GM21619 (cell line): ENCODE measurements at regions not wholly inside any gene's neighbourhood (a gene's known extent, or its start where the extent isn't known, plus 50 kb on each side); places are given as distances from the start of the nearest gene placed in this dataset.

Source experiments
- ATAC-seq: cut with Tn5 transposase; IDR thresholded peaks from one replicate; pipeline ENCODE4 v1.9.1; 2021; ENCODE audit not compliant: unreplicated experiment

DNA sequence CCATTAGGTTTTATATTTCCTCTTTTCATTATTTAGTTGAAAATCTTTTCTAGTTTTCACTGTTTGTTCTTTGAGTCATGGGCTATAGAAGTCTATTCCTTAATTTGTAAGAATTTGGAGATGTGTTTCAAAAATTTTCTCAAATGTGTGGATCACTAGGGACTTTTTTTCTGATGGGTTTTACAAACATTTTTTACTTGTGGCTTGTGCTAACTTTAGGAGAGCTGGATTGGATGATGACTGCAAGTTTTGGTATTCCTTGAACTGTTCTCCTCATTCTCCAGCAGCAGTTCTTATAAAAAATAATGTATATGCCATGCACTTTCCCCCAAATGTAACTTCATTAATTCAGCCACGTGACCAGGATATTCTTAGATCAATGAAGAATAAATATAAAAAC, 94.7 kb upstream of the CWC22 start:
- no peak for ATAC-seq

DNA sequence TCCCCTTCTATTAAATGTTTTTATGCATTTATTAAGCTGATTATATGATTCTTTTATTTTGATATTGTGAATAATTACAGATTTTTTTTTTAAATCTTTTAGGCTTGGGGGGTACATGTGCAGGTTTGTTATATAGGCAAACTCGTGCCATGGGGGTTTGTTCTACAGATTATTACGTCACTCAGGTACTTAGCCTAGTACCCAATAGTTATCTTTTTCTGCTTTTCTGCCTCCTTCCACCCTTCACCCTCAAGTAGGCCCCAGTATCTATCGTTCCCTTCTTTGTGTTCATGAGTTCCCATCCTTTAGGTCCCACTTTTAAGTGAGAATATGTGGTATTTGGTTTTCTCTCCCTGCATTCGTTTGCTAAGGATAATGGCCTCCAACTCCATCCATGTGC, 92.2 kb upstream of the CWC22 start:
- ATAC-seq, result no peak

DNA sequence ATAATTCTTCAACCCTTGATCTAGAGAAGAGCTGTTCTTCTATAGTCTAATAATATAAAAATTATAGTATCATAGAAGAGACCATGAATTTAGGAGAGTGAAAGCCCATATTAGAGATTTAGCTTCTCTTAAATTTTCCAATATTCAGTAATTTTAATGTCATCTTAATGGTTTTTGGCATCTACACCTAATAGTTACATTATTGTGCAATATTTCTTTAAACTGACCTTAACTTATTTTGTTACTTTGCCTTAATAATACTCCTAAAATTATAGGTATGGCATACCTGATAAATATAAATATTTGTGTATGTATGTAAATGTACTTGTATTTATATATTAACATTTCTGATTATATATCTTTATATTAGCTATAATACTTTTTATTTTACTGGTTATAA, 78.0 kb upstream of the CWC22 start:
- ATAC-seq, result no peak

DNA sequence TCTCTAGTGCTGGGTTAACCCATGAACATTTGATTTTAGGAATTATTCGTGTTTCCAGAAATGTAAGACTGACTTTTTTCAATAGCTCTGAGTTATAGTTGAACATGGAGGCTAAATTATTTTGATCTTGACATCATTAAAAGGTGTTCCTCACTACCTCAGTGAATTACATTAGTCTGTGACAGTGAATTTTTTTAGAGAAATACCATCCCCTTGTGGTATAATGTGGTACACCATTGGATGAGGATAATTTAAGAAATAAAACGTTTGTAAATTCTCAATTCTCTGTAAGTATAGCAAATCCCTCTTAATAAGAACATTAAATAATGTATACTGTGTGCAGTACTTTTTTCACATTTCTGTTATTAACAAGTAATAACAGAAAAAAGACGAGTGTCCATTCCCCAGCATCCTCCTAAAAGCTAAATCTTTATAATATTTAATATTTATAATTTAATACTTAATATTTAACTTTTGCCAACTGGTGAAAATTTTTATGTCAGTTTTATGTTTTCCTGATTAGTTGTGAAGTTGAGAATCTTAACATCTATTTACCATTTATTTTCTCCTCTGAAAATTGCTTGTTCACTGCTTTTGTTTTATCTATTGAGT, 70.3 kb upstream of the CWC22 start:
- ATAC-seq, result no peak

DNA sequence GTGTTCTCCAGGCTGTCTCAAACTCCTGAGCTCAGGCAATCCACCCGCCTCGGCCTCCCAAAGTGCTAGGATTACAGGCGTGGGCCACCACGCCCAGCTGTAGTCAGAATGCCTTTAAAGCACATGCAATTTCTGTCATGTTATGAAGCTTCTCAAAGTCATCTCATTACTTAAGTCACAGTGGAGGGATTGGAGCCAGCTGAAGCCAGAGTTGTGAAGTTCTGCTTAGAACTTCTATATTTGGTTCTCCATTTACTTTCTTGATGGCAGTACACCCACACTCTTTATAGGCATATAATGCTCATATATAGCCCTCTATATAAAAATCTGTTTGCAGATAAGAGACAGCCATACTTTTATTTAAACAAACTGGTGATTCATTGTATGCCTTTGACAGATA, 68.8 kb upstream of the CWC22 start:
- ATAC-seq, result no peak

DNA sequence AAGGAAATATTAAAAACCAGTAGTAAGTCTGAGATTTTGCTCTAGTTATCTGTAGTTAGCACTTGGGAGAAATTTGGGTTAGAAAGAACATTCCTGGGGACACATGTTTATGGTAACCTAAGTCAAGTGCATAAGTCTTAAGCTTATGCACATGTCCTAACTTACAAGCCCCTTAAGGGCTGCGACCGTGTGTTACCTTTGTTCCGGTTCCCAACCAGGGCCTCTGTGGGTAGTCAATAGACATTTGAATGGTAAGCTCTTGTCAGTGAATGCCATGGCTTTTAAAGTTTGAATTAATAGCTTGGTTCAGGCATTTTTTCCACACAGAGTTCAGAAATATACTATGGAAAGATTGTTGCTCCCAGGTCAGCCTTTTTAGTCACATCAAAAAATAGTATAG, 64.7 kb upstream of the CWC22 start:
- ATAC-seq, result no peak

DNA sequence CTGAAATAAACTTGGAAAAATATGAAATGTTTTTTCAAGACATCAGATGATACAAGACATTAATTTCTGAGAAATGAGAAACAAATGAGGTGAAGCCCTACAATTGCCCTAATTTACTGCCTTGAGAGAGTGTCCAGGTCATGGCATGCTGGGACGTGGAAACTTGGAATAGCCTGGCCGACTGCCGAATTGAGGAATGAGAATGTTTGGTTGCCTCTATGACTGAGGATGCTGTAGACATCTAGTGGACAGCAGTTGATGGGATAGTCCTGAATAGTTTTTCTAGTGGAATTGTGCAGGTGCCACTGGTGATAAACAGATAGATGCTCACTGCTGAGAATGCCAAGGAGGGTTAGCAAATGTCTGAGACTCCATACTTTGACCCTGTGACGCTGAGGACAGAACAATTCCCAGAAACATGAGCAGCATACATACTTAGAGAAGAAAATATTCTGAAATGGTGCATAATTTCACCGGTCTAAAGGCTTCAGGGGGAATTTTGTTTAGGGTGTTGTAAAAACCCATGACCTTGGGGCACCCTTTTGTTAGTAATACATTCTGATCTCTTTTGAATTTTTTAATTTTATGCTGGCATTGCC, 56.5 kb upstream of the CWC22 start:
- no peak for ATAC-seq

DNA sequence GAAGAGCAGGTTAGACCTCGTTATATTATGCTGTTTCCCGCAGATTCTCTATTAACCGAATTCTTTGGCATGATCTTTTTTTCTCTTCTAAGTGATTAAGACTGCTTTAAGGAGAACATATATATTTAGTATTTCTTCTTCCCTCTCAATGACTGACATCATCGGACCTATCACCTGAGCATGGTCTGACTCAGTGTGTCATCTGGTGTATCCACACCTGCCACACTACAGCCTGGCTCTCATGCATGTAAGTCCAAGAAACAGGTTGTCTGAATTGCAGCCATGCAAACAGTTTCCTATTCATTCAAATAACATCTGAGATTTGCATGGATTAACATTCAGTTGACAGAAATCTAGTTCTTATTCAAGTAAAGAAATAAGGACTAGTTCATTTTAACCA, 55.1 kb upstream of the CWC22 start:
- ATAC-seq, result no peak

DNA sequence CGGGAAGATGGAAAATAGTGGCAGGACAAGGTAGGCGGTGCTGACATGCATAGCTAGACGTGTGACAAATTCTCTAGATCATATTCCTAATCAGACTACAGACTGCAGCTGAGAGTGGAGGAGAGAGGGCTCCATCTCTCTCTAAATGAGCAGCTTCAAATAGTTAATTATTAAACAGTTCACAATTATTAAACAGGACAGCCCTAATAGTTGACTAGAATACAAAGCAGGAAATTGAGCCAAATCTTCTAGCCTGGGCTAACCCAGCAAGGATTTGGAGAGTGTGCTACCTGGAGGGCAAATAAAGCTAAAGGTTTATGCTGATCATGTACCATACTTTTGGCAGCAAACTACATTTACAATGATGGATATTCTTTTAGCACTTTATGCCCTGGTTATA, 54.4 kb upstream of the CWC22 start:
- no peak for ATAC-seq

DNA sequence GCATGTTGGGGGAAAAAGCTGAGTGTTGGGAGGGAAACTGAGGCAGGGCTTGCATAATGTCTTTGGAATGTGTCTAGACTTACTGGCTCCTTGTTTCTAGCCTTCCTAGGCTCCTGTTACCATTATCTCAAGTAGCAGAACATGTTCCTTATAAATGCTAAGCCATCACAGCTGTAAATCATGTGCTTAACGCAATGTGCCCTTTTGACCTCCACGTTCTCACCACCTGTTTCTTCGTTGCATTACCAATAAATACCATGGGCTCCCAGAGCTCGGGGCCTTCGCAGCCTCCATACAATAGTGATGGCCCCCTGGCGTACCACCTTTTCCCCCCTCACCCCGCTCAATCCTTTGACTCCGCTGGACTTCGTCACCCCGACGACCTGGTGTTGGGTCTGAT, 54.0 kb upstream of the CWC22 start:
- no peak for ATAC-seq

DNA sequence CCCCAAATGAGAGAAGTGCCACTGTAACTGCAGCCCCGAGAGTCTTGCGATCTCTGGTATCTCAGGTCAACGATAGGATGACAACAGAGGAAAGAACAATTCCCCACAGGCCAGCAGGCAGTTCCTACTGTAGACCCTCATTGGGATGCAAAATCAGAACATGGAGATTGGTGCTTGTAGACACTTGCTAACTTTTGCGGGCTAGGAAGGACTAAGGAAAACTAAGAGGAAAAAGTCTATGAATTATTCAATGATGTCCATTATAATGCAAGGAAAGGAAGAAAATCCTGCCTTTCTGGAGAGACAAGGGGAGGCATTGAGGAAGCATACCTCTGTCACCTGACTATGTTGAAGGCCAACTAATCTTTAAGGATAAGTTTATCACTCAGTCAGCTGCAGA, 51.9 kb upstream of the CWC22 start:
- ATAC-seq, result no peak

DNA sequence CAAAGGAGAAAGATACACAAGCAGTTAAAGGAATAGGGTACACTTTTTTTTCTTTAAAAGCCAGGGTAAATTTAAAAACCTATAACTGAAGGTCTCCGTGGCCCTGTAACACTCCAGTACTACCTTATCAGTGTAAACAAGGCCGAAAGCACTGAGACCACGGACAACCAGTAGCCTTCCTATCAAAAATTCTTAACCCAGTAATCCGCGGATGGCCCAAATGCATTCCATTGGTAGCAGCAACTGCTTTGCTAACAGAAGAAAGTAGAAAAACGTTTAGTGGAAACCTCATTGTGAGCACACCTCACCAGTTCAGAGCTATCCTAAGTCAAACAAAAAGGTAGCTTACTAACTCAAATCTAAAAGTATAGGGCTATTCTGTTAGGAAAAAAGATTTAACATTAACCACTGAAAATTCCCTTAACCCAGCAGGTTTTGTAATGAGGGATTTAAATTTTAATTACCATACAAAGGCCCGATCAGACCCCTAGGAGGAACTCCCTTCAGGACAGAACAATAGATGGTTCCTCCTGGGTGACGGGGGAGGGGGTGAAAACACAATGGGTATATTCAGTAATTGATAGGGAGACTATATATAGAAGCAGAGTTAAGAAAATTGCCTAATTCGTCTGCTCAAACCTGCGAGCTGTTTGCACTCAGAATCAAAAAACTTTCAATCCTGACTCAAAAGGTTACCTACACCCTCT, 50.8 kb upstream of the CWC22 start:
- no peak for ATAC-seq
